ENCODE measurements at regions not wholly inside any gene's neighbourhood (a gene's known extent, or its start where the extent isn't known, plus 50 kb on each side); places are given as distances from the start of the nearest gene placed in this dataset.

GRCh38 chr9:13500034-13500433 is 220.5 kb upstream of the MPDZ start:
- Histone ChIP-seq H3K27me3 (ENCODE audit: control insufficient read depth, insufficient read depth, low read length) (no peaks in the 10 kb centered on the region), H3K36me3 (ENCODE audit: control insufficient read depth, insufficient read depth, low read length) (no peaks in the 10 kb centered on the region), H3K27ac (ENCODE audit: low read depth, low read length) (no peak overlapping the region), H3K4me1 (ENCODE audit: control insufficient read depth, insufficient read depth, low read length) (no peaks in the 10 kb centered on the region), H3K9me3 (ENCODE audit: control insufficient read depth, insufficient read depth, low read length) (no peaks in the 10 kb centered on the region), H3K4me3 (ENCODE audit: low read depth, low read length) (no peak overlapping the region)
- 100% methylated on average over 1 of the region's 1 CpG for WGBS (ENCODE audit: insufficient coverage)
- no peak for DNase-seq (ENCODE audit: low read depth in 4 of 6, low spot score in 6 of 6)

GRCh38 chr9:13493697-13494096 is 214.2 kb upstream of the MPDZ start:
- no peaks in the 10 kb centered on the region for H3K36me3 ChIP-seq (ENCODE audit: control insufficient read depth, insufficient read depth, low read length)

GRCh38 chr9:13491493-13492424 is 212.3 kb upstream of the MPDZ start:
- 46% methylated on average over 3 of the region's 11 CpGs for WGBS (ENCODE audit: insufficient coverage)

More at GRCh38 chr9:13493697-13494096, 214.2 kb upstream of the MPDZ start:
- H3K27me3 ChIP-seq (ENCODE audit: control insufficient read depth, insufficient read depth, low read length): no peaks in the 10 kb centered on the region
- no peaks in the 10 kb centered on the region for H3K4me1 ChIP-seq (ENCODE audit: control insufficient read depth, insufficient read depth, low read length)
- no peaks in the 10 kb centered on the region for H3K9me3 ChIP-seq (ENCODE audit: control insufficient read depth, insufficient read depth, low read length)
- no peak overlapping the region for H3K4me3 ChIP-seq (ENCODE audit: low read depth, low read length)
- WGBS (ENCODE audit: insufficient coverage): no CpG with 5 or more reads among the region's 3 CpGs
- DNase-seq (ENCODE audit: low read depth in 4 of 6, low spot score in 6 of 6): no peak
- H3K27ac ChIP-seq (ENCODE audit: low read depth, low read length): no peak overlapping the region

GRCh38 chr9:13491138-13491492 is 211.6 kb upstream of the MPDZ start:
- WGBS (ENCODE audit: insufficient coverage): no CpG with 5 or more reads among the region's 1 CpG

More at GRCh38 chr9:13491493-13492424, 212.3 kb upstream of the MPDZ start:
- Histone ChIP-seq H3K4me3 (ENCODE audit: low read depth, low read length) (no peak overlapping the region), H3K36me3 (ENCODE audit: control insufficient read depth, insufficient read depth, low read length) (no peaks in the 10 kb centered on the region), H3K27ac (ENCODE audit: low read depth, low read length) (no peak overlapping the region), H3K4me1 (ENCODE audit: control insufficient read depth, insufficient read depth, low read length) (no peaks in the 10 kb centered on the region), H3K9me3 (ENCODE audit: control insufficient read depth, insufficient read depth, low read length) (no peaks in the 10 kb centered on the region), H3K27me3 (ENCODE audit: control insufficient read depth, insufficient read depth, low read length) (no peaks in the 10 kb centered on the region)
- DNase-seq (ENCODE audit: low read depth in 4 of 6, low spot score in 6 of 6): peak in 1 of 6 donors; percentile 23

GRCh38 chr9:13487936-13488335 is 208.4 kb upstream of the MPDZ start:
- no peak for DNase-seq (ENCODE audit: low read depth in 4 of 6, low spot score in 6 of 6)
- H3K27me3 ChIP-seq (ENCODE audit: control insufficient read depth, insufficient read depth, low read length): no peaks in the 10 kb centered on the region
- H3K4me3 ChIP-seq (ENCODE audit: low read depth, low read length): no peak overlapping the region
- H3K4me1 ChIP-seq (ENCODE audit: control insufficient read depth, insufficient read depth, low read length): no peaks in the 10 kb centered on the region
- no peaks in the 10 kb centered on the region for H3K9me3 ChIP-seq (ENCODE audit: control insufficient read depth, insufficient read depth, low read length)
- WGBS (ENCODE audit: insufficient coverage): 90% methylated on average over 3 of the region's 6 CpGs
- no peak overlapping the region for H3K27ac ChIP-seq (ENCODE audit: low read depth, low read length)
- H3K36me3 ChIP-seq (ENCODE audit: control insufficient read depth, insufficient read depth, low read length): no peaks in the 10 kb centered on the region

More at GRCh38 chr9:13491138-13491492, 211.6 kb upstream of the MPDZ start:
- Histone ChIP-seq H3K4me3 (ENCODE audit: low read depth, low read length) (no peak overlapping the region), H3K27me3 (ENCODE audit: control insufficient read depth, insufficient read depth, low read length) (no peaks in the 10 kb centered on the region), H3K9me3 (ENCODE audit: control insufficient read depth, insufficient read depth, low read length) (no peaks in the 10 kb centered on the region), H3K4me1 (ENCODE audit: control insufficient read depth, insufficient read depth, low read length) (no peaks in the 10 kb centered on the region), H3K36me3 (ENCODE audit: control insufficient read depth, insufficient read depth, low read length) (no peaks in the 10 kb centered on the region), H3K27ac (ENCODE audit: low read depth, low read length) (no peak overlapping the region)
- DNase-seq (ENCODE audit: low read depth in 4 of 6, low spot score in 6 of 6): no peak

GRCh38 chr9:13487498-13487897 is 208.0 kb upstream of the MPDZ start:
- DNase-seq (ENCODE audit: low read depth in 4 of 6, low spot score in 6 of 6): no peak
- no peak overlapping the region for H3K4me3 ChIP-seq (ENCODE audit: low read depth, low read length)
- H3K27ac ChIP-seq (ENCODE audit: low read depth, low read length): no peak overlapping the region
- no peaks in the 10 kb centered on the region for H3K36me3 ChIP-seq (ENCODE audit: control insufficient read depth, insufficient read depth, low read length)
- no peaks in the 10 kb centered on the region for H3K9me3 ChIP-seq (ENCODE audit: control insufficient read depth, insufficient read depth, low read length)
- no peaks in the 10 kb centered on the region for H3K4me1 ChIP-seq (ENCODE audit: control insufficient read depth, insufficient read depth, low read length)
- WGBS (ENCODE audit: insufficient coverage): no CpG with 5 or more reads among the region's 2 CpGs
- H3K27me3 ChIP-seq (ENCODE audit: control insufficient read depth, insufficient read depth, low read length): no peaks in the 10 kb centered on the region

- no peak for DNase-seq (ENCODE audit: low read depth in 4 of 6, low spot score in 6 of 6)
- Histone ChIP-seq H3K36me3 (ENCODE audit: control insufficient read depth, insufficient read depth, low read length) (no peaks in the 10 kb centered on the region), H3K9me3 (ENCODE audit: control insufficient read depth, insufficient read depth, low read length) (no peaks in the 10 kb centered on the region), H3K27me3 (ENCODE audit: control insufficient read depth, insufficient read depth, low read length) (no peaks in the 10 kb centered on the region), H3K27ac (ENCODE audit: low read depth, low read length) (no peak overlapping the region), H3K4me1 (ENCODE audit: control insufficient read depth, insufficient read depth, low read length) (no peaks in the 10 kb centered on the region), H3K4me3 (ENCODE audit: low read depth, low read length) (no peak overlapping the region)
- WGBS (ENCODE audit: insufficient coverage): 100% methylated on average over 2 of the region's 5 CpGs
Measured at GRCh38 chr9:13487071-13487470, 207.6 kb upstream of the MPDZ start.

GRCh38 chr9:13485068-13485596 is 205.6 kb upstream of the MPDZ start:
- Histone ChIP-seq H3K9me3 (ENCODE audit: control insufficient read depth, insufficient read depth, low read length) (no peaks in the 10 kb centered on the region), H3K4me3 (ENCODE audit: low read depth, low read length) (no peak overlapping the region), H3K27ac (ENCODE audit: low read depth, low read length) (no peak overlapping the region), H3K27me3 (ENCODE audit: control insufficient read depth, insufficient read depth, low read length) (no peaks in the 10 kb centered on the region), H3K36me3 (ENCODE audit: control insufficient read depth, insufficient read depth, low read length) (no peaks in the 10 kb centered on the region), H3K4me1 (ENCODE audit: control insufficient read depth, insufficient read depth, low read length) (no peaks in the 10 kb centered on the region)
- WGBS (ENCODE audit: insufficient coverage): 90% methylated on average over 2 of the region's 3 CpGs
- DNase-seq (ENCODE audit: low read depth in 4 of 6, low spot score in 6 of 6): peak in 1 of 6 donors; percentile 51

- DNase-seq (ENCODE audit: low read depth in 4 of 6, low spot score in 6 of 6): no peak
- H3K36me3 ChIP-seq (ENCODE audit: control insufficient read depth, insufficient read depth, low read length): no peaks in the 10 kb centered on the region
- H3K9me3 ChIP-seq (ENCODE audit: control insufficient read depth, insufficient read depth, low read length): no peaks in the 10 kb centered on the region
- no peaks in the 10 kb centered on the region for H3K27me3 ChIP-seq (ENCODE audit: control insufficient read depth, insufficient read depth, low read length)
- WGBS (ENCODE audit: insufficient coverage): no CpG with 5 or more reads among the region's 3 CpGs
- H3K4me3 ChIP-seq (ENCODE audit: low read depth, low read length): no peak overlapping the region
- H3K27ac ChIP-seq (ENCODE audit: low read depth, low read length): no peak overlapping the region
- H3K4me1 ChIP-seq (ENCODE audit: control insufficient read depth, insufficient read depth, low read length): no peaks in the 10 kb centered on the region
Measured at GRCh38 chr9:13484186-13484585, 204.7 kb upstream of the MPDZ start.

- no peaks in the 10 kb centered on the region for H3K27me3 ChIP-seq (ENCODE audit: control insufficient read depth, insufficient read depth, low read length)
- H3K27ac ChIP-seq (ENCODE audit: low read depth, low read length): no peak overlapping the region
- no peak overlapping the region for H3K4me3 ChIP-seq (ENCODE audit: low read depth, low read length)
- no peaks in the 10 kb centered on the region for H3K36me3 ChIP-seq (ENCODE audit: control insufficient read depth, insufficient read depth, low read length)
- peaks cover 3% of the 10 kb centered on the region for H3K9me3 ChIP-seq (ENCODE audit: control insufficient read depth, insufficient read depth, low read length)
- DNase-seq (ENCODE audit: low read depth in 4 of 6, low spot score in 6 of 6): no peak
- no peaks in the 10 kb centered on the region for H3K4me1 ChIP-seq (ENCODE audit: control insufficient read depth, insufficient read depth, low read length)
Measured at GRCh38 chr9:13481274-13481673, 201.8 kb upstream of the MPDZ start.

Data from spinal cord (tissue), 9 donors.